Right lobe of liver (tissue), 4 donors: ENCODE measurements at regions not wholly inside any gene's neighbourhood (a gene's known extent, or its start where the extent isn't known, plus 50 kb on each side); places are given as distances from the start of the nearest gene placed in this dataset.

ENCODE experiments used
- CTCF ChIP-seq, 4 donors: fragments of 200-600 bp in 3 of 4; fragments of 450-650 bp in 1 of 4; IDR thresholded peaks; one replicate each; pipeline versions ENCODE4 v1.5.1 to v1.8.0; 2016 to 2022; ENCODE audit warnings: antibody characterized with exemption in 4 of 4, mild to moderate bottlenecking in 2 of 4
- POLR2A ChIP-seq: fragments of 450-650 bp; IDR thresholded peaks from one replicate; pipeline ENCODE4 v1.6.1; 2017; ENCODE audit warnings: antibody characterized with exemption, mild to moderate bottlenecking
- donor health status: DM: no; HTN: no; CAD: no.
- donor health status: DM: no; HTN: no; CAD: no.
- donor health status: DM: no; HTN: yes; CAD: no.

- no peak for TF ChIP-seq CTCF (IDR thresholded peaks at IDR 0.05)
- TF ChIP-seq POLR2A = no peak
Observed at GRCh38 chr10:117640406-117640805, 97.9 kb downstream of the EMX2 start.
